Endothelial cell of umbilical vein (primary cell): ENCODE measurements at regions not wholly inside any gene's neighbourhood (a gene's known extent, or its start where the extent isn't known, plus 50 kb on each side); places are given as distances from the start of the nearest gene placed in this dataset.

Source experiments
- EZH2 ChIP-seq: IDR thresholded peaks from 2 replicates; pipeline ENCODE4 v1.6.1; 2012; ENCODE audit warnings: borderline replicate concordance, low read depth, mild to moderate bottlenecking, moderate library complexity, low read length, inconsistent platforms; ENCODE audit not compliant: severe bottlenecking
- FOS ChIP-seq: IDR thresholded peaks from 2 replicates; pipeline ENCODE4 v1.6.1; 2011; ENCODE audit warnings: mild to moderate bottlenecking, low read length, moderate library complexity, borderline replicate concordance; ENCODE audit not compliant: insufficient read depth
- GATA2 ChIP-seq: IDR thresholded peaks from 2 replicates; pipeline ENCODE4 v1.7.0; 2011; ENCODE audit warnings: low read depth, mild to moderate bottlenecking, moderate library complexity, mixed read lengths, low read length; ENCODE audit not compliant: insufficient read length, insufficient read depth
- MYC ChIP-seq: IDR thresholded peaks from one replicate; pipeline ENCODE4 v1.6.1; 2011; ENCODE audit warnings: mild to moderate bottlenecking, low read depth, low read length
- POLR2A ChIP-seq: IDR thresholded peaks from 2 replicates; pipeline ENCODE4 v1.6.1; 2012; ENCODE audit warnings: low read depth, mild to moderate bottlenecking, control low read depth, low read length
- POLR2AphosphoS5 ChIP-seq: IDR thresholded peaks from 2 replicates; pipeline ENCODE4 v1.6.1; 2012; ENCODE audit warnings: low read depth, mild to moderate bottlenecking, control low read depth, low read length, moderate library complexity; ENCODE audit not compliant: insufficient read depth
- TF ChIP-seq, protein P1 (sequence below), 2 donors: IDR thresholded peaks; 1 replicate in 1 of 2; 2 replicates in 1 of 2; pipeline ENCODE4 v1.5.1; 2011; ENCODE audit warnings: low read length in 2 of 2, mild to moderate bottlenecking in 2 of 2, moderate library complexity in 2 of 2, control low read depth in 1 of 2, inconsistent platforms in 1 of 2, low read depth in 1 of 2; ENCODE audit not compliant: insufficient read depth in 1 of 2; ENCODE audit errors: extremely low read depth in 1 of 2
- TF ChIP-seq, protein P2 (sequence below): IDR thresholded peaks from 2 replicates; pipeline ENCODE4 v1.6.1; 2011; ENCODE audit not compliant: insufficient read depth, insufficient read length

DNA sequence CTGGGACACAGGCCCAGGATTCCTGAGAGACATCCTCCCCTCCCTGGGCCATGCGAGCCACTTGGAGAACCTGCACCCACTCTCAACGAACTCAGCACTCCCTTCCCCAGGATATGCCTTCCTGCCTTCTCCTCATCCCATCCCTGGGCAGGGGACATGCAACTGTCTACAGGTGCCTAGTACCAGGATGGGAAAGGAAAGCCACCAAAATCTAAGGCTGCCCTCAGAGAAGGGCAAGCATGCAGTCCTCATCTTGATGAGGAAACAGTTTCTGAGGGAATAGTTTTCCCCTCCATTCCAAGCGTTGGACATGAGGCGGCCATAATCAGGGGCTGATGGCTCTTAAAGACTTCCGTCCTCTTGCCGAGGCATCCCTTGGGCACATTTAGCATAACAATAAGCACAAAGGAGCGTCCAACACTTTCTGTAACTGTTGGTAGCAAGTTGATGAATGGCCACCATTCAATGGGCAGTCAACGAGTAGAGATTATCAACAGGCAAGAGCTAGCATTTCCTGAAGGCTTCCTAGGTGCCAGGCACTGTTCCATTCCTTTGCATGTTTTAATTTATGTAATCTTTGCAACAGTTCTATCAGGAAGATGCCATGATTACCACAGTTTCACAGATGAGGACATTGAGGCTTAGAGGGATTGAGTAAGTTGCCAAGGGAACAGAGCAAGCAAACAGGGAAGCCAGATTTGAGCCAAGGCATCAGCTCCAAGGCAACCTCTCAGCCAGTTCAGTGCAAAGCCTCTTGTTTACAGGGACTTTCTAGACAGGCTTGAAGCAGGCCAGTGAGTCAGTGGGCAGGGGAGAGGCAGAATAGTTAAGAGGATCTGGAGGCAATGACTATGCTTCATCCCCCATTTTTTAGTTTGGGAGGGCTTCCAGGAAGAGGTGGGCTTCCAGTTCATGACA, 105.1 kb downstream of the SINHCAF start:
- TF ChIP-seq, protein P1, sequence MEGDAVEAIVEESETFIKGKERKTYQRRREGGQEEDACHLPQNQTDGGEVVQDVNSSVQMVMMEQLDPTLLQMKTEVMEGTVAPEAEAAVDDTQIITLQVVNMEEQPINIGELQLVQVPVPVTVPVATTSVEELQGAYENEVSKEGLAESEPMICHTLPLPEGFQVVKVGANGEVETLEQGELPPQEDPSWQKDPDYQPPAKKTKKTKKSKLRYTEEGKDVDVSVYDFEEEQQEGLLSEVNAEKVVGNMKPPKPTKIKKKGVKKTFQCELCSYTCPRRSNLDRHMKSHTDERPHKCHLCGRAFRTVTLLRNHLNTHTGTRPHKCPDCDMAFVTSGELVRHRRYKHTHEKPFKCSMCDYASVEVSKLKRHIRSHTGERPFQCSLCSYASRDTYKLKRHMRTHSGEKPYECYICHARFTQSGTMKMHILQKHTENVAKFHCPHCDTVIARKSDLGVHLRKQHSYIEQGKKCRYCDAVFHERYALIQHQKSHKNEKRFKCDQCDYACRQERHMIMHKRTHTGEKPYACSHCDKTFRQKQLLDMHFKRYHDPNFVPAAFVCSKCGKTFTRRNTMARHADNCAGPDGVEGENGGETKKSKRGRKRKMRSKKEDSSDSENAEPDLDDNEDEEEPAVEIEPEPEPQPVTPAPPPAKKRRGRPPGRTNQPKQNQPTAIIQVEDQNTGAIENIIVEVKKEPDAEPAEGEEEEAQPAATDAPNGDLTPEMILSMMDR (IDR thresholded peaks at IDR 0.05; ENCODE audit: extremely low read depth in 1 of 2, insufficient read depth in 1 of 2, low read depth in 1 of 2, low read length in 2 of 2) = no peak
- TF ChIP-seq POLR2AphosphoS5 (no peak), POLR2A (no peak), EZH2 (no peak), GATA2 (no peak), FOS (no peak), MYC (no peak)
- TF ChIP-seq, protein P2, sequence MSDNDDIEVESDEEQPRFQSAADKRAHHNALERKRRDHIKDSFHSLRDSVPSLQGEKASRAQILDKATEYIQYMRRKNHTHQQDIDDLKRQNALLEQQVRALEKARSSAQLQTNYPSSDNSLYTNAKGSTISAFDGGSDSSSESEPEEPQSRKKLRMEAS = no peak
